ENCODE measurements at regions not wholly inside any gene's neighbourhood (a gene's known extent, or its start where the extent isn't known, plus 50 kb on each side); places are given as distances from the start of the nearest gene placed in this dataset.

- no peak for TF ChIP-seq POLR2A (IDR thresholded peaks at IDR 0.05; ENCODE audit: low read depth, low read length)
- TF ChIP-seq TAF1 (IDR thresholded peaks at IDR 0.05; ENCODE audit: low read depth, low read length) = no peak
- TF ChIP-seq SPI1 (IDR thresholded peaks at IDR 0.05; ENCODE audit: low read depth, low read length) = no peak
- TF ChIP-seq POLR2AphosphoS5 (IDR thresholded peaks at IDR 0.05; ENCODE audit: low read depth, low read length) = no peak
- no peak for TF ChIP-seq PAX5 (IDR thresholded peaks at IDR 0.05; ENCODE audit: insufficient read depth, low read length, severe bottlenecking)
- TF ChIP-seq POU2F2 (IDR thresholded peaks at IDR 0.05; ENCODE audit: low read depth, low read length) = no peak
Measured at GRCh38 chr2:23286758-23287704, 97.9 kb upstream of the KLHL29 start.
